ENCODE measurements at regions not wholly inside any gene's neighbourhood (a gene's known extent, or its start where the extent isn't known, plus 50 kb on each side); places are given as distances from the start of the nearest gene placed in this dataset.

GRCh38 chr4:11487868-11488544, 59.3 kb upstream of the HS3ST1 start:
- no peaks in the 10 kb centered on the region for H3K9me3 ChIP-seq (ENCODE audit: control insufficient read depth, insufficient read depth, low read depth, low read length)
- H3K36me3 ChIP-seq (ENCODE audit: control insufficient read depth in 2 of 2, insufficient read depth in 1 of 2, low read length in 2 of 2), result no peaks in the 10 kb centered on the region
- POLR2A ChIA-PET, result no interaction called here
- H3K4me1 ChIP-seq (ENCODE audit: control insufficient read depth, insufficient read depth, low read length), result no peaks in the 10 kb centered on the region; the same call in 1 of the 2 replicates
- CTCF ChIA-PET, result interaction anchor here (0.6 kb wide), 1 partner anchor 13 kb away, joined by 3 read pairs; no protein-coding TSS in a partner anchor
- H3K27ac ChIP-seq (ENCODE audit: extremely low read depth, low read depth, low read length), result no peak overlapping the region
- H3K4me3 ChIP-seq (ENCODE audit: low read depth, low read length), result no peak overlapping the region
- TF ChIP-seq TRIM28 (IDR thresholded peaks at IDR 0.05; ENCODE audit: borderline replicate concordance, low read length), result 0 out of 2 replicates have a peak, but pooled peaks have one; percentile 52
- TF ChIP-seq ZNF48 (tag by site-specific recombination; IDR thresholded peaks at IDR 0.05), result no peak

- ChIA-PET POLR2A (no interaction called here), CTCF (interaction anchor here (0.6 kb wide), 1 partner anchor 12 kb away, joined by 3 read pairs; no protein-coding TSS in a partner anchor)
- TF ChIP-seq KLF16 (tag by site-specific recombination; IDR thresholded peaks at IDR 0.05) (no peak), ZNF792 (tag by site-specific recombination; IDR thresholded peaks at IDR 0.05) (no peak)
- H3K4me1 ChIP-seq (ENCODE audit: control insufficient read depth, insufficient read depth, low read length), result no peaks in the 10 kb centered on the region; the same call in 1 of the 2 replicates
- no peak overlapping the region for H3K27ac ChIP-seq (ENCODE audit: extremely low read depth, low read depth, low read length)
- no peaks in the 10 kb centered on the region for H3K9me3 ChIP-seq (ENCODE audit: control insufficient read depth, insufficient read depth, low read depth, low read length)
- H3K36me3 ChIP-seq (ENCODE audit: control insufficient read depth in 2 of 2, insufficient read depth in 1 of 2, low read length in 2 of 2), result no peaks in the 10 kb centered on the region
- no peak overlapping the region for H3K4me3 ChIP-seq (ENCODE audit: low read depth, low read length)
Measured at GRCh38 chr4:11487139-11487538, 58.4 kb upstream of the HS3ST1 start.

- no peaks in the 10 kb centered on the region for H3K36me3 ChIP-seq (ENCODE audit: control insufficient read depth in 2 of 2, insufficient read depth in 1 of 2, low read length in 2 of 2)
- POLR2A ChIA-PET, result no interaction called here
- H3K4me1 ChIP-seq (ENCODE audit: control insufficient read depth, insufficient read depth, low read length), result no peaks in the 10 kb centered on the region; the same call in 1 of the 2 replicates
- CTCF ChIA-PET, result no interaction called here
- TF ChIP-seq ZNF600 (tag by site-specific recombination; IDR thresholded peaks at IDR 0.05), result no peak
- no peak for TF ChIP-seq ZBTB49 (tag by site-specific recombination; IDR thresholded peaks at IDR 0.05; ENCODE audit: low read depth)
- TF ChIP-seq ZNF350 (tag by site-specific recombination; IDR thresholded peaks at IDR 0.05), result no peak
- no peak for TF ChIP-seq ZNF10 (tag by site-specific recombination; IDR thresholded peaks at IDR 0.05)
- no peak for TF ChIP-seq ZNF747 (tag by site-specific recombination; IDR thresholded peaks at IDR 0.05)
- no peak for TF ChIP-seq KLF16 (tag by site-specific recombination; IDR thresholded peaks at IDR 0.05)
- no peak for TF ChIP-seq ZNF114 (tag by site-specific recombination; IDR thresholded peaks at IDR 0.05)
- no peak for TF ChIP-seq YY2 (tag by site-specific recombination; IDR thresholded peaks at IDR 0.05)
- no peak for TF ChIP-seq ZSCAN4 (tag by site-specific recombination; IDR thresholded peaks at IDR 0.05)
- TF ChIP-seq OVOL3 (tag by site-specific recombination; IDR thresholded peaks at IDR 0.05), result no peak
- TF ChIP-seq ZNF302 (tag by site-specific recombination; IDR thresholded peaks at IDR 0.05; ENCODE audit: low read depth), result no peak
- TF ChIP-seq KLF9 (tag by site-specific recombination; IDR thresholded peaks at IDR 0.05; ENCODE audit: low read depth), result no peak
- no peak for TF ChIP-seq ZNF394 (tag by site-specific recombination; IDR thresholded peaks at IDR 0.05; ENCODE audit: borderline replicate concordance)
- TF ChIP-seq ZBTB11 (tag by site-specific recombination; conservative IDR thresholded peaks at IDR 0.05; ENCODE audit: low read depth), result no peak
- TF ChIP-seq ZNF555 (tag by site-specific recombination; conservative IDR thresholded peaks at IDR 0.05), result no peak
- no peak for TF ChIP-seq ZNF426 (tag by site-specific recombination; IDR thresholded peaks at IDR 0.05)
- no peak for TF ChIP-seq ZNF138 (tag by site-specific recombination; IDR thresholded peaks at IDR 0.05; ENCODE audit: borderline replicate concordance)
- no peaks in the 10 kb centered on the region for H3K9me3 ChIP-seq (ENCODE audit: control insufficient read depth, insufficient read depth, low read depth, low read length)
- H3K4me3 ChIP-seq (ENCODE audit: low read depth, low read length), result no peak overlapping the region
- H3K27ac ChIP-seq (ENCODE audit: extremely low read depth, low read depth, low read length), result no peak overlapping the region
Measured at GRCh38 chr4:11485926-11486325, 57.2 kb upstream of the HS3ST1 start.
